ENCODE measurements at regions not wholly inside any gene's neighbourhood (a gene's known extent, or its start where the extent isn't known, plus 50 kb on each side); places are given as distances from the start of the nearest gene placed in this dataset.

- Histone ChIP-seq H3K4me3 (no peak overlapping the region), H3K9me1 (ENCODE audit: control insufficient read depth, insufficient read depth, low read length) (no peaks in the 10 kb centered on the region), H3K36me3 (ENCODE audit: control insufficient read depth, insufficient read depth, low read length) (no peaks in the 10 kb centered on the region), H3K79me2 (ENCODE audit: control insufficient read depth, insufficient read depth, low read length) (no peaks in the 10 kb centered on the region), H3K9ac (ENCODE audit: insufficient read depth in 1 of 2, low read depth in 2 of 2, low read length in 2 of 2) (no peak overlapping the region), H3K4me1 (replicated peaks in 1 of 2; ENCODE audit: control insufficient read depth in 2 of 2, insufficient read depth in 2 of 2, low read length in 2 of 2) (no peaks in the 10 kb centered on the region), H2AFZ (ENCODE audit: low read depth, low read length) (no peak overlapping the region), H4K20me1 (replicated peaks; ENCODE audit: control insufficient read depth, insufficient read depth, low read length) (no peaks in the 10 kb centered on the region), H3K27me3 (ENCODE audit: control insufficient read depth in 2 of 2, insufficient read depth in 2 of 2, low read length in 2 of 2) (no peaks in the 10 kb centered on the region), H3K9me3 (replicated peaks; ENCODE audit: control insufficient read depth, insufficient read depth, low read depth, low read length) (no peaks in the 10 kb centered on the region), H3K27ac (ENCODE audit: extremely low read depth, low read depth, low read length) (no peak overlapping the region), H3K4me2 (ENCODE audit: insufficient read depth, low read length) (no peak overlapping the region)
- in situ Hi-C loops (cut with MboI) (no loop called here), intact Hi-C loops (cut with micrococcal nuclease) (no loop called here)
- FAIRE-seq: no peak
- ChIA-PET POLR2A (interaction anchor here (0.6 kb wide), 1 partner anchor 20 kb away, joined by 3 read pairs; no protein-coding TSS in a partner anchor), CTCF (ENCODE audit: low intra/inter-chr PET ratio) (no interaction called here)
- 0% methylated on average over 7 of the region's 8 CpGs for WGBS (ENCODE audit: insufficient coverage, low coverage, missing lambda C conversion rate)
- DNase-seq (ENCODE audit: extremely low read depth in 1 of 4, low spot score in 3 of 4): no peak
- ATAC-seq: no peak
- no TSS peak for BruUV-seq (replicated peaks)
- TF ChIP-seq HLTF (IDR thresholded peaks at IDR 0.05) (no peak), SMAD2 (IDR thresholded peaks at IDR 0.05; ENCODE audit: low read depth, low read length) (no peak), POLR2B (IDR thresholded peaks at IDR 0.05; ENCODE audit: low read depth, partially characterized antibody) (no peak), CREBBP (IDR thresholded peaks at IDR 0.05; ENCODE audit: low read depth, low read length) (no peak), SMAD3 (CRISPR knock-in tag; conservative IDR thresholded peaks at IDR 0.05) (no peak), KAT2B (IDR thresholded peaks at IDR 0.05; ENCODE audit: low read depth, low read length) (no peak), CHD7 (IDR thresholded peaks at IDR 0.05; ENCODE audit: low read depth, low read length) (no peak), DACH1 (IDR thresholded peaks at IDR 0.05; ENCODE audit: partially characterized antibody) (no peak), GTF2B (IDR thresholded peaks at IDR 0.05; ENCODE audit: extremely low read depth, insufficient read length) (no peak), MAZ (CRISPR knock-in tag; conservative IDR thresholded peaks at IDR 0.05 in 1 of 2, IDR thresholded peaks at IDR 0.05 in 1 of 2) (no peak), ZNF316 (IDR thresholded peaks at IDR 0.05) (no peak), ZKSCAN3 (CRISPR knock-in tag; IDR thresholded peaks at IDR 0.05) (no peak)
Measured at GRCh38 chr9:16100537-16101091, 547.8 kb downstream of the CCDC171 start.

All from K562 (cell line).